GM21786 (cell line): ENCODE measurements at regions not wholly inside any gene's neighbourhood (a gene's known extent, or its start where the extent isn't known, plus 50 kb on each side); places are given as distances from the start of the nearest gene placed in this dataset.
"Not testable (repeated sequence)": the region's sequence is repeated elsewhere in the genome, so short reads cannot be mapped to it uniquely, and the experiment has no call there.

ENCODE experiments used
- ATAC-seq: cut with Tn5 transposase; IDR thresholded peaks from one replicate; pipeline ENCODE4 v1.9.1; 2021; ENCODE audit not compliant: unreplicated experiment

- not testable (repeated sequence) for ATAC-seq
Measured at GRCh38 chr13:86253497-86253896, 454.3 kb upstream of the SLITRK6 start.

GRCh38 chr13:86255820-86256219, 456.6 kb upstream of the SLITRK6 start:
- ATAC-seq = not testable (repeated sequence)

- no peak for ATAC-seq
Measured at GRCh38 chr13:86269511-86269910, 470.3 kb upstream of the SLITRK6 start.

GRCh38 chr13:86282442-86282841, 483.2 kb upstream of the SLITRK6 start:
- no peak for ATAC-seq

- no peak for ATAC-seq
Measured at GRCh38 chr13:86283031-86283430, 483.8 kb upstream of the SLITRK6 start.

GRCh38 chr13:86298725-86299124, 499.5 kb upstream of the SLITRK6 start:
- no peak for ATAC-seq

GRCh38 chr13:86299128-86299527, 499.9 kb upstream of the SLITRK6 start:
- no peak for ATAC-seq

- no peak for ATAC-seq
Measured at GRCh38 chr13:86309881-86310280, 510.7 kb upstream of the SLITRK6 start.

GRCh38 chr13:86313421-86313820, 514.2 kb upstream of the SLITRK6 start:
- ATAC-seq = no peak

- no peak for ATAC-seq
Measured at GRCh38 chr13:86318450-86318849, 519.2 kb upstream of the SLITRK6 start.

GRCh38 chr13:86324191-86324590, 525.0 kb upstream of the SLITRK6 start:
- no peak for ATAC-seq

GRCh38 chr13:86355301-86355700, 556.1 kb upstream of the SLITRK6 start:
- ATAC-seq = no peak

GRCh38 chr13:86357106-86357505, 557.9 kb upstream of the SLITRK6 start:
- ATAC-seq = no peak

- not testable (repeated sequence) for ATAC-seq
Measured at GRCh38 chr13:86363749-86364148, 564.5 kb upstream of the SLITRK6 start.

GRCh38 chr13:86368924-86369323, 569.7 kb upstream of the SLITRK6 start:
- no peak for ATAC-seq

- ATAC-seq = no peak
Measured at GRCh38 chr13:86377451-86377850, 578.2 kb upstream of the SLITRK6 start.

- no peak for ATAC-seq
Measured at GRCh38 chr13:86378628-86379027, 579.4 kb upstream of the SLITRK6 start.

GRCh38 chr13:86383151-86383550, 583.9 kb upstream of the SLITRK6 start:
- no peak for ATAC-seq

- no peak for ATAC-seq
Measured at GRCh38 chr13:86383561-86383960, 584.3 kb upstream of the SLITRK6 start.

GRCh38 chr13:86397635-86398034, 598.4 kb upstream of the SLITRK6 start:
- no peak for ATAC-seq

GRCh38 chr13:86399572-86399971, 600.4 kb upstream of the SLITRK6 start:
- ATAC-seq = no peak

GRCh38 chr13:86402500-86402899, 603.3 kb upstream of the SLITRK6 start:
- no peak for ATAC-seq

- no peak for ATAC-seq
Measured at GRCh38 chr13:86403181-86403580, 604.0 kb upstream of the SLITRK6 start.
